Cardiac muscle cell (in vitro differentiated cells and primary cell): ENCODE measurements at regions not wholly inside any gene's neighbourhood (a gene's known extent, or its start where the extent isn't known, plus 50 kb on each side); places are given as distances from the start of the nearest gene placed in this dataset.
A peak's percentile ranks its signal among the peaks of the same experiment; 100 is the strongest.
"Not testable (repeated sequence)": the region's sequence is repeated elsewhere in the genome, so short reads cannot be mapped to it uniquely, and the experiment has no call there.

Experiments used
- DNase-seq, 2 donors: peaks; one replicate each; pipeline versions ENCODE4 v3.0.0 to v3.0.0-alpha.2; 2010 to 2017; ENCODE audit warnings: low read depth in 1 of 2, low spot score in 1 of 2
- H3K27ac ChIP-seq: fragments of 200-600 bp; sonication (generic); 2 replicates; pipeline ENCODE4 v1.5.1; 2016
- H3K27me3 ChIP-seq: fragments of 200-600 bp; sonication (generic); 2 replicates; pipeline ENCODE4 v1.6.0; 2016; ENCODE audit warnings: control low read depth
- H3K36me3 ChIP-seq: fragments of 200-600 bp; sonication (generic); 2 replicates; pipeline ENCODE4 v1.5.1; 2016; ENCODE audit warnings: control low read depth
- H3K4me1 ChIP-seq: fragments of 200-600 bp; sonication (generic); 2 replicates; pipeline ENCODE4 v1.8.1; 2017; ENCODE audit warnings: low read depth, mild to moderate bottlenecking, mixed run types
- H3K4me3 ChIP-seq: fragments of 200-600 bp; sonication (generic); 2 replicates; pipeline ENCODE4 v1.5.1; 2016; ENCODE audit warnings: mild to moderate bottlenecking
- H3K9me3 ChIP-seq: fragments of 200-600 bp; sonication (generic); 2 replicates; pipeline ENCODE4 v1.5.1; 2017; ENCODE audit warnings: low read depth, mild to moderate bottlenecking, control low read depth
- CTCF ChIP-seq: IDR thresholded peaks from 2 replicates; pipeline ENCODE4 v1.5.1; 2012; ENCODE audit warnings: low read depth, mild to moderate bottlenecking, low read length

- H3K36me3 ChIP-seq = no peaks in the 10 kb centered on the region
- peak in 1 of 2 donors; percentile 96 for DNase-seq
- no peaks in the 10 kb centered on the region for H3K9me3 ChIP-seq
- no peak for TF ChIP-seq CTCF
- H3K27me3 ChIP-seq = no peaks in the 10 kb centered on the region
- no peak overlapping the region for H3K27ac ChIP-seq
- no peak overlapping the region for H3K4me3 ChIP-seq
- H3K4me1 ChIP-seq = no peaks in the 10 kb centered on the region
These were observed 95.6 kb downstream of the RGS2 start for GRCh38 chr1:192904438-192904895.

- TF ChIP-seq CTCF = no peak
These were observed 96.2 kb downstream of the RGS2 start for GRCh38 chr1:192905049-192905448.

GRCh38 chr1:192906334-192906733 lies 97.5 kb downstream of the RGS2 start:
- Histone ChIP-seq H3K9me3 (no peaks in the 10 kb centered on the region), H3K27me3 (no peaks in the 10 kb centered on the region), H3K4me1 (no peaks in the 10 kb centered on the region), H3K4me3 (no peak overlapping the region), H3K27ac (no peak overlapping the region), H3K36me3 (no peaks in the 10 kb centered on the region)
- TF ChIP-seq CTCF = no peak
- no peak for DNase-seq

More at GRCh38 chr1:192905049-192905448, 96.2 kb downstream of the RGS2 start:
- Histone ChIP-seq H3K27me3 (no peaks in the 10 kb centered on the region), H3K27ac (no peak overlapping the region), H3K36me3 (no peaks in the 10 kb centered on the region), H3K9me3 (no peaks in the 10 kb centered on the region), H3K4me1 (no peaks in the 10 kb centered on the region), H3K4me3 (no peak overlapping the region)
- DNase-seq = peak in 1 of 2 donors; percentile 49

- TF ChIP-seq CTCF = no peak
- Histone ChIP-seq H3K27ac (no peak overlapping the region), H3K36me3 (no peaks in the 10 kb centered on the region), H3K27me3 (no peaks in the 10 kb centered on the region), H3K4me3 (no peak overlapping the region), H3K4me1 (no peaks in the 10 kb centered on the region), H3K9me3 (no peaks in the 10 kb centered on the region)
- DNase-seq = peak in 1 of 2 donors; percentile 70
These were observed 98.9 kb downstream of the RGS2 start for GRCh38 chr1:192907545-192908243.

DNA sequence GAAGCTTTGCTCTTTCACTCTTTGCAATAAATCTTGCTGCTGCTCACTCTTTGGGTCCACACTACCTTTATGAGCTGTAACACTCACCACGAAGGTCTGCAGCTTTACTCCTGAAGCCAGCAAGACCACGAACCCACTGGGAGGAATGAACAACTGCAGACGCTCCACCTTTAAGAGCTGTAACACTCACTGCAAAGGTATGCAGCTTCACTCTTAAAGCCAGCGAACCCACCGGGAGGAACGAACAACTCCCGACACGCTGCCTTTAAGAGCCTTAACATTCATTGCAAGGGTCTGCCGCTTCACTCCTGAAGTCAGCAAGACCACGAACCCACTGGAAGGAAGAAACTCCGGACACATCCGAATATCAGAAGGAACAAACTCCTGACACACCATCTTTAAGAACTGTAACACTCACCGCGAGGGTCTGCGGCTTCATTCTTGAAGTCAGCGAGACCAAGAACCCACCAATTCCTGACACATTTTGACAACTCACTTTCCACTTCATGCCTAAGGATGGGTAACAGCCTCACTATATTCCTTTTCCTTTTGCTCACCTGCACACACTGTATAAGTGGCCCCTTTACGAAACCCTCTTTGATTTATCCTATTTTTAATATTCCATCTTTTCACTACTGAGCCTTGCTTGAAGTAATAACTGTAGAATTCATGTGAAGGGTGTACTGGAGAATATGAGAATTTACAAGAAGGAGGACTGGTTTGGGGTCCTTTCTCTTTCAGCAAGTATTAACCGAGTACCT lies 103.2 kb downstream of the RGS2 start:
- not testable (repeated sequence) for H3K4me3 ChIP-seq, H3K4me1 ChIP-seq, H3K36me3 ChIP-seq, H3K9me3 ChIP-seq, H3K27ac ChIP-seq, H3K27me3 ChIP-seq, DNase-seq

- Histone ChIP-seq H3K27ac (no peak overlapping the region), H3K36me3 (no peaks in the 10 kb centered on the region), H3K9me3 (no peaks in the 10 kb centered on the region), H3K4me1 (peaks cover 3% of the 10 kb centered on the region), H3K4me3 (no peak overlapping the region), H3K27me3 (no peaks in the 10 kb centered on the region)
- no peak for TF ChIP-seq CTCF
- no peak for DNase-seq
These were observed 104.8 kb downstream of the RGS2 start for GRCh38 chr1:192913683-192914082.
